H1 (cell line): ENCODE measurements at regions not wholly inside any gene's neighbourhood (a gene's known extent, or its start where the extent isn't known, plus 50 kb on each side); places are given as distances from the start of the nearest gene placed in this dataset.

ENCODE experiments used
- CTCF ChIA-PET: fragments of 300-600 bp; sonication (Branson Sonifier 250); formaldehyde crosslinking; loops from one replicate; lab custom pipeline; 2021; ENCODE audit not compliant: partially characterized antibody; lab: Charles Lee
- POLR2A ChIA-PET: fragments of 300-600 bp; sonication (Branson Sonifier 250); formaldehyde crosslinking; loops from one replicate; lab custom pipeline; 2021; ENCODE audit warnings: inconsistent platforms; ENCODE audit not compliant: partially characterized antibody; lab: Charles Lee
- DNase-seq, 2 experiments: peaks; one replicate each; pipeline versions ENCODE4 v3.0.0 to v3.0.0-alpha.2; 2010 to 2022; ENCODE audit warnings: low spot score in 2 of 2, low read depth in 1 of 2, mixed read lengths in 1 of 2
- FAIRE-seq: peaks from 2 replicates; lab custom pipeline; 2011; peaks lifted over from hg19 to GRCh38; lab: Jason Lieb, UNC
- H2AFZ ChIP-seq: 2 replicates; pipeline ENCODE4 v1.8.1; 2012; ENCODE audit warnings: low read length, inconsistent platforms
- H2AK5ac ChIP-seq: 2 replicates; pipeline ENCODE4 v1.6.1; 2013; ENCODE audit warnings: low read depth, low read length
- H2BK120ac ChIP-seq: replicated peaks from 2 replicates; pipeline ENCODE3; 2013; ENCODE audit warnings: low read depth, low read length, inconsistent platforms
- H2BK12ac ChIP-seq: 2 replicates; pipeline ENCODE4 v1.6.1; 2013; ENCODE audit warnings: low read depth, low read length
- H2BK15ac ChIP-seq: 2 replicates; pipeline ENCODE4 v1.6.1; 2013; ENCODE audit warnings: low read length
- H2BK20ac ChIP-seq: 2 replicates; pipeline ENCODE4 v1.6.1; 2013; ENCODE audit warnings: low read length
- H2BK5ac ChIP-seq: 2 replicates; pipeline ENCODE4 v1.6.1; 2013; ENCODE audit warnings: low read depth, low read length
- H3K14ac ChIP-seq: 2 replicates; pipeline ENCODE4 v1.6.1; 2013; ENCODE audit warnings: inconsistent platforms; ENCODE audit not compliant: insufficient read length
- H3K18ac ChIP-seq: 2 replicates; pipeline ENCODE4 v1.6.1; 2013; ENCODE audit warnings: low read length; ENCODE audit errors: extremely low read depth
- H3K23ac ChIP-seq: 2 replicates; pipeline ENCODE4 v1.6.1; 2013; ENCODE audit warnings: inconsistent platforms; ENCODE audit not compliant: insufficient read length
- H3K23me2 ChIP-seq: 2 replicates; pipeline ENCODE4 v1.6.1; 2013; ENCODE audit warnings: low read depth, low read length
- H3K27ac ChIP-seq: 2 replicates; pipeline ENCODE4 v1.6.1; 2011; ENCODE audit warnings: low read depth, low read length, inconsistent platforms
- H3K27me3 ChIP-seq, 4 experiments: replicated peaks in 1 of 4; 1 replicate in 1 of 4; 2 replicates in 3 of 4; pipeline versions ENCODE4 v1.6.1 to v1.8.1; 2011 to 2013; ENCODE audit warnings: low read length in 3 of 4, mild to moderate bottlenecking in 3 of 4, inconsistent platforms in 2 of 4, mixed read lengths in 2 of 4, moderate library complexity in 1 of 4; ENCODE audit not compliant: control insufficient read depth in 3 of 4, insufficient read depth in 3 of 4; ENCODE audit errors: extremely low read depth in 1 of 4
- H3K36me3 ChIP-seq, 4 experiments: 2 replicates each; pipeline versions ENCODE4 v1.6.1 to v1.8.1; 2011 to 2013; ENCODE audit warnings: mild to moderate bottlenecking in 4 of 4, low read length in 3 of 4, moderate library complexity in 2 of 4, control low read depth in 1 of 4, inconsistent platforms in 1 of 4; ENCODE audit not compliant: insufficient read depth in 4 of 4, control insufficient read depth in 2 of 4
- H3K4ac ChIP-seq: replicated peaks from 2 replicates; pipeline ENCODE3; 2013; ENCODE audit warnings: low read length, low read depth, mixed read lengths, inconsistent platforms; ENCODE audit not compliant: insufficient read length
- H3K4me1 ChIP-seq, 4 experiments: replicated peaks in 1 of 4; 1 replicate in 1 of 4; 2 replicates in 3 of 4; pipeline versions ENCODE4 v1.6.1 to v1.8.1; 2011 to 2013; ENCODE audit warnings: low read length in 3 of 4, inconsistent platforms in 2 of 4, mixed read lengths in 1 of 4; ENCODE audit not compliant: insufficient read depth in 4 of 4, control insufficient read depth in 3 of 4
- H3K4me2 ChIP-seq, 2 experiments: 2 replicates each; pipeline versions ENCODE4 v1.6.1 to v1.8.1; 2011 to 2013; ENCODE audit warnings: low read depth in 2 of 2, low read length in 2 of 2, control low read depth in 1 of 2, inconsistent platforms in 1 of 2, mild to moderate bottlenecking in 1 of 2; ENCODE audit not compliant: insufficient read depth in 1 of 2
- H3K4me3 ChIP-seq, 4 experiments: fragments of 200-600, 300-600 bp in 1 of 4; sonication (generic), shearing (Covaris generic), sonication (Bioruptor Twin) in 1 of 4; 2 replicates each; pipeline versions ENCODE4 v1.5.1 to v1.8.1; 2011 to 2016; ENCODE audit warnings: low read length in 4 of 4, low read depth in 3 of 4, control low read depth in 2 of 4, inconsistent platforms in 2 of 4, mild to moderate bottlenecking in 2 of 4, mixed read lengths in 1 of 4, moderate library complexity in 1 of 4; ENCODE audit not compliant: insufficient read depth in 2 of 4; ENCODE audit errors: extremely low read depth in 1 of 4
- H3K56ac ChIP-seq: replicated peaks from 2 replicates; pipeline ENCODE3; 2013; ENCODE audit warnings: low read depth, mild to moderate bottlenecking, mixed read lengths, low read length, inconsistent platforms; ENCODE audit not compliant: insufficient read length
- H3K79me1 ChIP-seq: 2 replicates; pipeline ENCODE4 v1.6.1; 2013; ENCODE audit warnings: low read depth, low read length, control low read depth
- H3K79me2 ChIP-seq, 2 experiments: 2 replicates each; pipeline versions ENCODE4 v1.6.1 to v1.8.1; 2012 to 2013; ENCODE audit warnings: low read length in 2 of 2, mild to moderate bottlenecking in 2 of 2, inconsistent platforms in 1 of 2; ENCODE audit not compliant: insufficient read depth in 2 of 2, control insufficient read depth in 1 of 2
- H3K9ac ChIP-seq, 4 experiments: replicated peaks in 1 of 4; 1 replicate in 1 of 4; 2 replicates in 3 of 4; pipeline versions ENCODE4 v1.6.1 to v1.8.1; 2011 to 2013; ENCODE audit warnings: low read depth in 3 of 4, low read length in 3 of 4, control low read depth in 2 of 4, mild to moderate bottlenecking in 2 of 4, moderate library complexity in 2 of 4, inconsistent platforms in 1 of 4; ENCODE audit errors: extremely low read depth in 1 of 4
- H3K9me3 ChIP-seq, 2 experiments: 2 replicates each; pipeline versions ENCODE4 v1.6.1 to v1.8.1; 2012 to 2013; ENCODE audit warnings: mild to moderate bottlenecking in 2 of 2, moderate library complexity in 2 of 2, control low read depth in 1 of 2, inconsistent platforms in 1 of 2, low read depth in 1 of 2, low read length in 1 of 2, mixed read lengths in 1 of 2; ENCODE audit not compliant: insufficient read depth in 2 of 2
- H4K20me1 ChIP-seq, 2 experiments: replicated peaks in 1 of 2; 2 replicates each; pipeline versions ENCODE3 to v1.8.1; 2011 to 2013; ENCODE audit warnings: inconsistent platforms in 2 of 2, low read length in 2 of 2, mild to moderate bottlenecking in 1 of 2; ENCODE audit not compliant: insufficient read depth in 2 of 2, control insufficient read depth in 1 of 2
- H4K5ac ChIP-seq: 2 replicates; pipeline ENCODE4 v1.6.1; 2013; ENCODE audit warnings: low read length, low read depth, mixed read lengths, inconsistent platforms; ENCODE audit not compliant: insufficient read length
- H4K8ac ChIP-seq: 2 replicates; pipeline ENCODE4 v1.8.0; 2013; ENCODE audit warnings: mild to moderate bottlenecking, moderate library complexity, low read length, inconsistent platforms; ENCODE audit not compliant: insufficient read depth; ENCODE audit errors: extremely low read depth
- H4K91ac ChIP-seq: replicated peaks from 2 replicates; pipeline ENCODE3; 2013; ENCODE audit warnings: low read length, mixed read lengths, inconsistent platforms; ENCODE audit not compliant: insufficient read length
- ATF2 ChIP-seq: IDR thresholded peaks from 2 replicates; pipeline ENCODE4 v1.6.1; 2012; ENCODE audit warnings: low read length, inconsistent platforms
- EZH2 ChIP-seq: fragments of 200-600 bp; sonication (generic); IDR thresholded peaks from 2 replicates; pipeline ENCODE4 v1.7.1; 2012; ENCODE audit warnings: low read depth, mild to moderate bottlenecking, moderate library complexity, low read length, inconsistent platforms; ENCODE audit not compliant: severe bottlenecking
- HDAC6 ChIP-seq: IDR thresholded peaks from one replicate; pipeline ENCODE4 v1.7.1; 2012; ENCODE audit warnings: low read depth, mild to moderate bottlenecking, inconsistent platforms, low read length, moderate library complexity
- SP4 ChIP-seq: IDR thresholded peaks from 2 replicates; pipeline ENCODE4 v1.6.1; 2012; ENCODE audit warnings: low read length, inconsistent platforms
- SRF ChIP-seq: IDR thresholded peaks from 2 replicates; pipeline ENCODE4 v1.6.1; 2011; ENCODE audit warnings: mild to moderate bottlenecking, low read depth, low read length, moderate library complexity
- TAF1 ChIP-seq: IDR thresholded peaks from 2 replicates; pipeline ENCODE4 v1.6.1; 2011; ENCODE audit warnings: mild to moderate bottlenecking, low read depth, low read length
- TAF7 ChIP-seq: optimal IDR thresholded peaks from 2 replicates; pipeline ENCODE3; 2011; ENCODE audit warnings: low read depth, mild to moderate bottlenecking, inconsistent platforms, low read length, moderate library complexity, borderline replicate concordance
- whole genome bisulfite sequencing, 2 experiments: shearing (Covaris generic) in 1 of 2; methylation state at CpG; one replicate each; pipeline versions ENCODE4 v1.1.6 to v1.1.7; 2013 to 2015; ENCODE audit warnings: low lambda C conversion rate in 2 of 2, mixed read lengths in 2 of 2, inconsistent platforms in 1 of 2, low coverage in 1 of 2, missing lambda C conversion rate in 1 of 2; ENCODE audit not compliant: insufficient replicate concordance in 2 of 2, insufficient coverage in 1 of 2, insufficient read length in 1 of 2; ENCODE audit errors: extremely low coverage in 1 of 2, missing lambda C conversion rate in 1 of 2; 5-methylcytosine and 5-hydroxymethylcytosine counted together

- Histone ChIP-seq H3K4me2 (no peak overlapping the region), H2AFZ (no peak overlapping the region), H4K91ac (no peak overlapping the region), H2BK120ac (no peak overlapping the region), H2BK20ac (no peak overlapping the region), H3K9me3 (no peaks in the 10 kb centered on the region), H3K18ac (no peak overlapping the region), H3K4ac (no peak overlapping the region), H3K4me3 (no peak overlapping the region), H3K9ac (no peak overlapping the region), H3K56ac (no peak overlapping the region), H2AK5ac (no peak overlapping the region), H3K27me3 (no peaks in the 10 kb centered on the region), H2BK5ac (no peak overlapping the region), H4K20me1 (no peaks in the 10 kb centered on the region), H4K5ac (no peak overlapping the region), H3K79me2 (no peaks in the 10 kb centered on the region), H3K23ac (no peak overlapping the region), H3K79me1 (no peaks in the 10 kb centered on the region), H3K4me1 (no peaks in the 10 kb centered on the region), H3K23me2 (no peaks in the 10 kb centered on the region), H3K36me3 (no peaks in the 10 kb centered on the region), H4K8ac (no peak overlapping the region), H2BK15ac (no peak overlapping the region), H3K27ac (no peak overlapping the region), H3K14ac (no peak overlapping the region), H2BK12ac (no peak overlapping the region)
- FAIRE-seq (no peak), DNase-seq (no peak)
- ChIA-PET POLR2A (no interaction called here), CTCF (no interaction called here)
- TF ChIP-seq TAF7 (no peak), EZH2 (no peak), ATF2 (no peak), SP4 (no peak), SRF (no peak), TAF1 (no peak), HDAC6 (no peak)
- WGBS, 2 experiments, result 88% methylated on average over 1 of the region's 1 CpG; no CpG with 5 or more reads in 1 of the 2 experiments
These were observed 1121.9 kb upstream of the PCDH20 start for GRCh38 chr13:62537593-62537992.
